ENCODE measurements at regions not wholly inside any gene's neighbourhood (a gene's known extent, or its start where the extent isn't known, plus 50 kb on each side); places are given as distances from the start of the nearest gene placed in this dataset.
A peak's percentile ranks its signal among the peaks of the same experiment; 100 is the strongest.
"Not testable (repeated sequence)": the region's sequence is repeated elsewhere in the genome, so short reads cannot be mapped to it uniquely, and the experiment has no call there.

DNA sequence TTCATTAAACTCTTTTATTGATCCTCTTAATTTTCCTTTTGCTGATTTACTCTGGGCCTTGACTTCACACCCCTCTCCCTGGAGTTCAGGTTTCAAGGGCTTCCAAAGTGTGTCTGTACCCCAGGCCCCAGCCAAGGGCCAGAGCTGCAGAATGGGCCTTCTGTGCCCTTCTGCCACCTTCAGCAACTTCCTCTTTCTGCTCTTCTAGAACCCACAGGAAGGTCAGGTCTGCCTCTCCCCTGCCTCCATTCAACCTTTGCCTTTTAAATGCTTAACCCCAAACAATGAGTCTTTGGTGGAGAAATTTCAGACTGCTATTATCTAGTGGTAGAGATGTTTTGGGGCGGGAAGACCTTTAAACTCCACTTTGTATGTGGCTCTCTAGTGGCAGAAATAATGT lies 63.1 kb downstream of the TSN start:
- no peak for DNase-seq

GRCh38 chr2:121819846-121820245 lies 64.4 kb downstream of the TSN start:
- no peak for DNase-seq

- DNase-seq = no peak
Measured at GRCh38 chr2:121821476-121822158, 66.2 kb downstream of the TSN start.

DNA sequence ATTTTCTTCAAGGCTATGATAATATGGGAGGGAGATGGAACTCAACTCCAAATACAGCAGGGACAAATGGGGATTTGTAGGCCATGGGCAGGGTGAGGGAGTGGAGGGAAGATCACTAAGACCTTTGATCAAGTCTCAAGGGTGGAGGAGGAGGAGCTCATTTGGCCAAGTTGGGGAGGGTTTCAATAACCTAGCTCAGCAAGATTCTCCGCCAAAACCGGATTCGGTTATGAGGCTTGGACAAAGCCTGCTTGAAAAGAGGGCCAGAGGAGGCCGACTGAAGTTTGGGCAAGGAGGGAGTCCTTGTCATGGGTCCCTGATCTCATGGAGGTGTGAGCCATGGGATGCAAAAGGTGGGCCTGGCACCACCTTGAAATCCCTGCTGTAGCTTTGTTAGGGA lies 68.8 kb downstream of the TSN start:
- DNase-seq = no peak

DNA sequence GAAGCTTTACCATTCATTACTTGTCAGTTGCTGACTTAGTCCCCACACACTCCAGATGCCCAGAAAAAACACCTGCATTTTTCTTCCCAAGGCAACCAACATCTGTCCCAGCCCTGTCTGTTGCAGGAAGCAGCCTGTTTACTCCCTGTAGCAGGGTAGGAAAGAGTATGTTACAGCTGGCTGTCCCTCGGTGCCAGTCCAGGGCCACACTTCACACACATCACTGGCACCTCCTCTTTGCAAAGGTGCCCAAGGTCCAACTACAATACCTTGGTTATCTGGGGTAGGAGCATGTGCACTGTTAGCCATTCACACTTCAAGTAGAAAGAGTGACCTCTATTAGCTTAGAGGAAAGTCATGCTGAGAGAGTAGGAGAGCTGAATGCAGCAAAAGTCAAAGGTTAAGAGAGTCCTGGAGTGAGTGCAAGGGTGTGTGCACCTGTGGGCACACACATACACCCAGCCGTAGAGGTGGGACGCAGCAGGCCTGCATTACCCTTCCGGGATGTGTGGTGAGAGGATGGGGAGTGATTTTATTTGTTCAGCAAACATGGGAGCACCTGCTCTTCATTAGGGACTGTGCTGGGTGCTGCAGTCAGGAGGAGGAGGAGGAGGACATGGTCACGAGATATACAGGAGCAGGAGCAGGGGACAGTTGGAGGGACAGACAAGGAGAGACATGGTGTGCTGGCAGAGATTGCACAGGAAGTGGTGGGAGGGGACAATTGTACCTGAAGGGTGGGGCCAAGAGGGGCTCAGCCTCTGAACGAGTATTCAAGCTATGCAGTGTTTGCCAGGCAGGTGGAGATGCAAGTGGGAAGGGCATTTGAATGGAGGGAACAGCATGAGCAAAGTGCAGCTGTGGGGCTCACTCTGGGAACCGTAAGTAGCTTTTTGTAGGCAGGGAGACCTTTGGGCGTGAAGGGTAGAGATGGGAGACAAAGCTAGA lies 69.8 kb downstream of the TSN start:
- no peak for DNase-seq

GRCh38 chr2:121826036-121826435 lies 70.6 kb downstream of the TSN start:
- no peak for DNase-seq

DNA sequence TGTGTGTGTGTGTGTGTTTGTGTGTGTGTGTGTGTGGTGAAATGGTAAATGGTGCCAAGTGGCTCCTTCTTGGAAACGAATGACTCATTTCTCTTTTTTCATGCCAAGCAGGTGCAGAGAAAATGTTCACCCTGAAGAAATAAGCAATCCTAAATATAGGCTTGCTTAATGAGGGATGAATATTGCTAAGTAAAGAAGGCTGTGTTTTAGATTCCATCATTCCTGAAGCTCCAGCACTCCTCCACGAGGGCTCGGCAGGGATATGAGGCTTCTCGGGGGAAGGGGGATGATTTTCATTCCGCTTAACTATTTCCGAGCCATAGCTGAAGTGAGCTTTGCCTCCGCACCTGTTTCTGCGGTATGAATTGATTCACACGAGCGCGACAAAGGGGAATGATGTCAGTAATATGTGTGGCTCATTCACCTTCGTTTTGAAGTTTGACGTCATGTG lies 72.9 kb downstream of the TSN start:
- peak in 1 of 5 experiments; percentile 13 for DNase-seq

GRCh38 chr2:121830809-121831208 lies 75.4 kb downstream of the TSN start:
- no peak for DNase-seq

GRCh38 chr2:121831841-121832240 lies 76.4 kb downstream of the TSN start:
- no peak for DNase-seq

DNA sequence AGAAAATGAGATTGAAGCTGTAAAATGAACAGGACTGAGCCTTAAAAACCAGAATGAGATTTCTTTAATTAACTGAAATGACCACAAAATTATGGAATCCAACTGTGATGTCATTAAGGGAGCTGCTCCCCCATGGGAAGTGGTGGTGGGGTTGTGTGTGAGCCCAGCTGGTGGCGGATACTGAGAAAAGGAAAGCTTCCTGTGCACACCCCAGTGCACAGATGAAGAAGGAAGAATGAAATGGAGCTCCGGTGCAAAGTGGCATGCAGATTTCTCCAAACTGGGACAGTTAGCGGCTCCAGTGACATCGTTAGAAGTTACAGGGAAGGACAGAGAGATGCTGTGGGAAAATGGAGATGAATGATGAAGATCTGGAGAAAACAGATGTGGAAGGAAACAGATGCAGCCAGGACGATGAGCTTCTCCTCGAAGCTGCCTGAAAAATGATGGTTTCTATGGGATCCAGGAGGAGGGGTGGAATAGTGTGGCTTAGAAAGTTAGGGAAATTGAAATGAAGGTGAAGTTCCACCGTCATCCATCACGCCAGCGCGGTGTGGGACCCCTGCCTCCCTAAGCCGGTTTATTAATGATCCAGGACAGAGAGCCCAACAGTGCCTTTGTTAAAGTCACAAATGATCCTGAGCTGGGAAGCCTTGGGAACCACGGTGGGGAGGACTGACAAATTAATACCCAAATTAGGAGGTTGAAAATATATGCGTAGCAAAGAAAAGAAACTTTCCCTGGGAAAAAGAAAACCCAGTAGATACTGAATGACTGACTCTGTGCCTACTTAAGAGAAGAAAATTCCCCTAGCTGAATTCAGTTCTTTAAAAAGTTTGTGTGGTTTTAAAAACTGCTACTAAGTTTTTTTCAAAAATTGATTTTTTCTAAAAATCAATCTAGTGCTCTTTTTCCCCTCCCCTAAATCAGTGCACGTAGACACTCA lies 77.2 kb downstream of the TSN start:
- DNase-seq = no peak

DNA sequence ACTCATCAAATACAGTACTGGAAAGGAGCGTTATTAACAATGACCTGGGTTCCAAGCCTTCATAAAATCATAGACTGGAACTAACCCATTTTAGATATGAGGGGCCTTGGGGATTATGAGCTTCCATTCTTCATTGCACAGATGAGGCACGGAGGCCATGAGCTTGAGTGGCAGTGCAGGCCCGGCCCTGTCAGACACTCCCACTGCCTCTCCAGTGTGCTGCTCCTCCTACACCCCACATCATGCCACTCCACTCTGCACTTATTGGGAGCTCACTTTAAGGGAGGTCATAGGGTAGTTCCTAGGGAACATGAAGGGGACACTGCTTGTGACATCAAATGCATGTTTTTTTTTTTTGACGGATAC lies 77.9 kb downstream of the TSN start:
- DNase-seq = no peak

- no peak for DNase-seq
Measured at GRCh38 chr2:121836611-121837010, 81.2 kb downstream of the TSN start.

GRCh38 chr2:121837591-121837990 lies 82.1 kb downstream of the TSN start:
- DNase-seq = no peak

DNA sequence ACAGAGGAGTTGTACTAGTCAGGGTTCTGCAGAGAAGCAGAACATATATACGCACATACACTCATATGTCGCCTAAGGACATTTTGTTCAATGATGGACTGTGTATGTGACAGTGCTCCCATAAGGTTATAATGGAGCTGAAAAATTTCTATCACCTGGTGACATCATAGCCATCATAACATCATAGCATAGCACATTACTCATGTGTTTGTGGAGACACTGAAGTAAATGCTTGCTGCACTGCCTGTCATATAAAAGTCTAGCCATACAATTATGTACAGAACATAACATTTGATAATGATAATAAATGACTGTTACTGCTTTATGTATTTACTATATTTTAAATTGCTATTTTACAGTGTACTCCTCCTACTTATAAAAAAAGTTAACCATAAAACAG lies 83.1 kb downstream of the TSN start:
- no peak for DNase-seq

DNA sequence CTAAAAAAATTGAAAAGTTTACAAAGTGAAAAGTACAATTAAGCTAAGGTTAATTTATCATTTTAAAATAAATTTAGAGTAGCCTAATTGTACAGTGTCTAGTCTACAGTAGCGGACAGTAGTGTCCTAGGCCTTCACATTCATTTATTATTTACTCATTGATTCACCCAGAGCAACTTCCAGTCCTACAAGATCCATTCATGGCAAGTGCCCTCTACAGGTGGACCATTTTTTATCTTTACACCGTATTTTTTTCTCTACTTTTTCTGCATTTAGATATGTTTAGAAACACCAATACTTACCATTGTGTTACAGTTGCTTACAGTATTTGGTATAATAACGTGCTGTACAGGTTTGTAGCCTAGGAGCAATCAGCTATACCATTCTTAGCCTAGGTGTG lies 84.1 kb downstream of the TSN start:
- DNase-seq = no peak

GRCh38 chr2:121849236-121849635 lies 93.8 kb downstream of the TSN start:
- no peak for DNase-seq

DNA sequence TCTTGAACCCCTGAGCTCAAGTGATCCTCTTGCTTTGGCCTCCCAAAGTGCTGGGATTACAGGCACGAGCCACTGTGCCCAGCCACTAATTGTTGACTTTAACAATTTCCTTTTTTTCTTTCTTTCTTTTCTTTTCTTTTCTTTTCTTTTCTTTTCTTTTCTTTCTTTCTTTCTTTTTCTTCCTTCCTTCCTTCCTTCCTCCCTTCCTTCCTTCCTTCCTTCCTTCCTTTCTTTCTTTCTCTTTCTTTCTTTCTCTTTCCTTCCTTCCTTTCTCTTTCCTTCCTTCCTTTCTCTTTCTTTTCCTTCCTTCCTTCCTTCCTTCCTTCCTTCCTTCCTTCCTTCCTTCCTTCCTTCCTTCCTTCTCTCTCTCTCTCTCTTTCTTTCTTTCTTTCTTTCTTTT lies 97.7 kb downstream of the TSN start:
- DNase-seq = not testable (repeated sequence)

DNA sequence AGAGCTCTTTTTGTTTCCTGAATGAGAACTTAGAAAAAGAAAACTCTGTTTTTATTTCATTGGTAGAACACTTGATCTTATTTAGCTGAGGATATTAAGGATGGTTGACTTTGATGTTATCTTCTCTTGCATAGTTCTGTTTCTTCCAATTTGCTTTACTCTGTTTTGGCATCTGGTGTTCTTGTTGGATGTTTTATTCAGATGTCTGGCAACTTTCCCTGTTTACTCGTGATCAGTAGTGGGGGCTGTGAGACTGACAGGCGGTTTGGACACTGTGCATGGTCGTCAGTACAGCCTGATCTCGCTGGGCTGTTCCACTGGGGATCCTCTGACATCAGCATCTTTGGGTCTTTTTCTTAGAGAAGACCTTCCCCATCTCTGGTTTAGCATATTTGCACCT lies 100.1 kb downstream of the TSN start:
- DNase-seq = no peak

DNA sequence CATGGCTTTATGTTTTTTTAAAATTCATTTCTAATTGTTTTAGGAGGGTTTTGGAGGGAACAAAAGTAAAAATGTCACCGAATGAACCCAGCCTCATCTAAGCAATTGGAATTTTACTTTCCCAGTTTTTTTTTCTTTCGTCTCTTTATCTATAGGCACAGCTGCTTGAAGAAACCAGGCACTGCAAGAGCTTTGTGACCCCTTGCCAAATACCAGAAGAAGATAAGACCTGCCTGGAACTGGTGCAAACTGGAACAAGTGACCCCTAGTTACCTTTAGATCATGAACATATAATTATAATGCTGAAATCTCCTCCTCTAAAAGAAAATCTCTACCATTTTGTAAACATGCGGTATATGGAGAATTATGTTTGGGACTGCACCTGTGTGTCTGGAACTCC lies 100.9 kb downstream of the TSN start:
- DNase-seq = no peak

DNA sequence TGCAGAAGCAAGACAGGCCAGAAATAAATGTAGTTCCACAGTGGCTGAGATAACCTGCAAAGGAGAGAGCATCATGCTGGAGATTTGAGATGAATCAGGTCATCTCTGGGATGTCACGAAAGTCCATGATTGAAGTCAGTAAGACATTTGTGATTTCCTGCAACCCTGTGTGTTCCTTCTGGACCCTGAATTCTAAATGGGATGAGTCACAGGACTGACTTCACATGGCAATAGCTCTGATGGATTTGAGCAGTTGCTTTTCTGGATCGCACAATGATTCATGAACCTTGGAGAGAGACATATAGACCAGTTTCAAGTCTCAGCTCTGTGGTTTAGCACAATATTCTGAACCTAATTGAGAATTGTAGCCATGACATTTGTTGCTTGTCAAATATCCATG lies 102.9 kb downstream of the TSN start:
- DNase-seq = no peak

DNA sequence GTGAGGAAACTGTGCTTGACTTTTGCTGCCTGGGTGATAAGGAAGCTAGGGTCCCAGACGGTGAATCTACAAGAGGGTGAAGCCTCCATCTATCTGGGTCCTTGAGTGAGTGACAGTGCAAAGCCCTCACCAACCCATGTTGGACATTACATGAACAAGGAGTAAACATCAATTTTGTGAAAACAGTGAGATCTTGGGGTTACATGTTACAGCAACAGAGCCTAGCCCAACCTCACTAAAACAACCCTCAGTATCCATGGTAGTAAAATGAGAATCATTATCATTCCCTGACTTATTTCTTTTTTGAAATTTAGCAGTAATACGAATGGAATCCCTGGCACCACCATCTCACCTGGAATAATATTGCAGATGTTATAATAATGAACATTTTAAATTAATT lies 103.4 kb downstream of the TSN start:
- no peak for DNase-seq

- DNase-seq = no peak
Measured at GRCh38 chr2:121860033-121860757, 104.7 kb downstream of the TSN start.

All from T-helper 2 cell (primary cell).